Activated CD4-positive, alpha-beta memory T cell treated with anti-CD3 and anti-CD28 coated beads for 36 hours (primary cell): ENCODE measurements at regions not wholly inside any gene's neighbourhood (a gene's known extent, or its start where the extent isn't known, plus 50 kb on each side); places are given as distances from the start of the nearest gene placed in this dataset.

Source experiments
- CTCF ChIA-PET: fragments of 350-600 bp; sonication (Branson Sonifier 250); formaldehyde crosslinking; loops from one replicate; lab custom pipeline; 2021; ENCODE audit warnings: antibody characterized with exemption, inconsistent platforms; lab: Charles Lee
- POLR2A ChIA-PET: fragments of 350-600 bp; sonication (Branson Sonifier 250); formaldehyde crosslinking; loops from one replicate; lab custom pipeline; 2021; ENCODE audit warnings: antibody characterized with exemption; lab: Charles Lee
- DNase-seq: peaks from one replicate; pipeline ENCODE4 v3.0.0-alpha.2; 2020
- H3K27ac Mint-ChIP-seq: one replicate; pipeline ENCODE4 v1.8.0; 2021; ENCODE audit warnings: mixed read lengths
- H3K27me3 Mint-ChIP-seq: one replicate; pipeline ENCODE4 v1.8.0; 2021; ENCODE audit warnings: mixed read lengths
- H3K36me3 Mint-ChIP-seq: one replicate; pipeline ENCODE4 v1.8.0; 2021; ENCODE audit warnings: mixed read lengths
- H3K4me1 Mint-ChIP-seq: one replicate; pipeline ENCODE4 v1.8.0; 2021; ENCODE audit warnings: low read depth, mixed read lengths
- H3K4me3 Mint-ChIP-seq: one replicate; pipeline ENCODE4 v1.8.0; 2021; ENCODE audit warnings: mild to moderate bottlenecking, mixed read lengths
- H3K9me3 Mint-ChIP-seq: one replicate; pipeline ENCODE4 v1.8.0; 2021; ENCODE audit warnings: mixed read lengths
- intact Hi-C: fragments of 100-400 bp; cut with micrococcal nuclease; formaldehyde crosslinking; loops from one replicate; pipeline ENCODE4 v1.15.1; 2023

DNA sequence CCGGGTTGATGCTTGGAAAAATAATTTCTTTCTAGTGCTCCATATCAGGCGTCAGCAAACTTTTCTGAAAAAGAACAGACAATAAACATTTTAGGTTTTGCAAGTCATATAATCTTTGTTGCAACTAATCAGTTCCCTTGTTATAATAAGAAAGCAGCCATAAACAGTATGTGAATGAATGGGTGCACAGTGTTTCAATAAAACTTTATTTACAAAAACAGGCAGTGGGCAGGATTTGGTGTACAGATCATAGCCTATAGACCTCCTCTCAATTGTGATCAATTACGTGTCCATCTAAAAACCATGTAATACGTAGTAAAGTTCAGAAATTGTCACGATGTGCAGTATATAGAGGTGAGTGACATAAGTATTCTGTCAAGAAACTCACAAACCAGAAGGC lies 143.4 kb downstream of the AREG start:
- no peaks in the 10 kb centered on the region for H3K4me1 Mint-ChIP-seq
- no peaks in the 10 kb centered on the region for H3K36me3 Mint-ChIP-seq
- H3K27me3 Mint-ChIP-seq: no peaks in the 10 kb centered on the region
- ChIA-PET CTCF (no interaction called here), POLR2A (no interaction called here)
- no peak overlapping the region for H3K4me3 Mint-ChIP-seq
- no peaks in the 10 kb centered on the region for H3K9me3 Mint-ChIP-seq
- H3K27ac Mint-ChIP-seq: no peak overlapping the region
- intact Hi-C loops: no loop called here
- no peak for DNase-seq

DNA sequence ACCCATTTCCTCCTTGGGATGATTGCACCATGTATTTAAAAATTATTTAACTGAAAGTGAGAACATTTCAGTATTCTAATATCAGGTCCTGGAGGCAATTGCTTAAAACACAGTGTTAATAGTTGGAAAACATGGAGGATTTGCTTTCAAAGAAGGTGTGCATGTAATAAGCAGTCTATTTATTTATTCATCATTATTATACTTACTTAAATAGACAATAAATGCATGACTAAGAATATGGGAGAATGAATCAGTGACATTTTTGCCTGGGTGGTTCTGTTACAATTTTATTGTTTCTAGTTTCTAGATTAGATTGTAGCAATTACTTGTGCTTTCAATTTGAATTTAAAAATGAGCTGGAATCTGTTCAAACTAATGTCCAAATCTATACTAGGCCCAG lies 145.5 kb downstream of the AREG start:
- no peaks in the 10 kb centered on the region for H3K9me3 Mint-ChIP-seq
- peaks cover under 1% of the 10 kb centered on the region for H3K27me3 Mint-ChIP-seq
- intact Hi-C loops: no loop called here
- no peaks in the 10 kb centered on the region for H3K36me3 Mint-ChIP-seq
- ChIA-PET POLR2A (no interaction called here), CTCF (no interaction called here)
- H3K4me3 Mint-ChIP-seq: no peak overlapping the region
- no peak for DNase-seq
- H3K27ac Mint-ChIP-seq: no peak overlapping the region
- H3K4me1 Mint-ChIP-seq: no peaks in the 10 kb centered on the region

DNA sequence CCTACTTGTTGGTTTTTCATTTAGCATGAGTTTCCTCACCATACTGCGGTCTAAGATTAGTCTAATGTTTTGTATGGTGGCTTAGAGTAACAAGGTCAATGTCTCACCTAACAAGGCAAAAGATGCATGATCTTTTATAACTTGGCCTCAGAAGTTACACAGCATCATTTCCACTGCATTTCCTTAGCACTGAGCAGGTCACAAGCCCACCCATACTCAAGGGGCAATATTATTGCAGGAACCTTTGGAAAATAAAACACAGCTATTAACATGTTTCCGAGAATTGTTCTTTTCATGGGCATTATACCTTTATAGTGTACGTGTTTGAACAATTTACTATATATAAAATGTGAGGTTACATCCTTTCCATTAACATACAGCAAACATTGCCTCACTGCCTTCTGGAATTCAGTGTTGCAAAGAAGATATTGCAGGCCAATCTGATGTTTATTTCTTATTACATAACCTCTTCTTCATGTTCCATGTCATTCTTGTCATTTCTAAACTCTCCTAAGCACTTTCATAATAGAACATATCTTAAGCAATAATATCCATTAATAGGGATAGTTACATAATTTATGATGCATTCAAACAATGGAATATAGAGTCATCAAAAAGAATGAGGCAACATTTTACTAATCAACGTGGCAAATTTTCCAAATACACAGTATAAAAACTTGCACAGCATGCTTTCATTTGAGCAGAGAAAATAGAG lies 153.8 kb downstream of the AREG start:
- ChIA-PET POLR2A (no interaction called here), CTCF (no interaction called here)
- Mint-ChIP-seq H3K4me3 (no peak overlapping the region), H3K4me1 (no peaks in the 10 kb centered on the region), H3K9me3 (peaks cover 15% of the 10 kb centered on the region), H3K27ac (no peak overlapping the region), H3K27me3 (peaks cover 2% of the 10 kb centered on the region), H3K36me3 (no peaks in the 10 kb centered on the region)
- no peak for DNase-seq
- intact Hi-C loops: no loop called here

DNA sequence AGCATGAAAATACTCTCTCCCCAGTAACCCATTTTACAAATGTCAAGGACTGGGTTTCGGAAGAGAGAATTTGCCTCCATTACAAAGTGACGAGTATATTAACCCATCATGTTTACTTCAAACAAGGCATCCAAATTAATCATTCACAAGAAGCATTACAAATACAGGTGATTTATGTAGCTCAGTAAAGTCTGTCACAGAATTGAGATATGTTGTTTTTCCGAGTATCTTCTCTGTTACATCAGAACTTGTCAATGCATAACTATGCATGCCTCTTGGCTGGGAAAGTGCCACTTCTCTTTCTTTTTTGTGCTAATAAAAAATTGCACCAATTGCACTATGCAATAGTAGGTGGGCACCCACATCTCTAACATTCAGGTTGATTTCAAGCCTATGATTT lies 158.2 kb downstream of the AREG start:
- H3K4me1 Mint-ChIP-seq: no peaks in the 10 kb centered on the region
- intact Hi-C loops: no loop called here
- DNase-seq: no peak
- H3K36me3 Mint-ChIP-seq: no peaks in the 10 kb centered on the region
- no peaks in the 10 kb centered on the region for H3K27me3 Mint-ChIP-seq
- H3K4me3 Mint-ChIP-seq: no peak overlapping the region
- no peak overlapping the region for H3K27ac Mint-ChIP-seq
- CTCF ChIA-PET: no interaction called here
- H3K9me3 Mint-ChIP-seq: peaks cover 4% of the 10 kb centered on the region
- POLR2A ChIA-PET: no interaction called here

DNA sequence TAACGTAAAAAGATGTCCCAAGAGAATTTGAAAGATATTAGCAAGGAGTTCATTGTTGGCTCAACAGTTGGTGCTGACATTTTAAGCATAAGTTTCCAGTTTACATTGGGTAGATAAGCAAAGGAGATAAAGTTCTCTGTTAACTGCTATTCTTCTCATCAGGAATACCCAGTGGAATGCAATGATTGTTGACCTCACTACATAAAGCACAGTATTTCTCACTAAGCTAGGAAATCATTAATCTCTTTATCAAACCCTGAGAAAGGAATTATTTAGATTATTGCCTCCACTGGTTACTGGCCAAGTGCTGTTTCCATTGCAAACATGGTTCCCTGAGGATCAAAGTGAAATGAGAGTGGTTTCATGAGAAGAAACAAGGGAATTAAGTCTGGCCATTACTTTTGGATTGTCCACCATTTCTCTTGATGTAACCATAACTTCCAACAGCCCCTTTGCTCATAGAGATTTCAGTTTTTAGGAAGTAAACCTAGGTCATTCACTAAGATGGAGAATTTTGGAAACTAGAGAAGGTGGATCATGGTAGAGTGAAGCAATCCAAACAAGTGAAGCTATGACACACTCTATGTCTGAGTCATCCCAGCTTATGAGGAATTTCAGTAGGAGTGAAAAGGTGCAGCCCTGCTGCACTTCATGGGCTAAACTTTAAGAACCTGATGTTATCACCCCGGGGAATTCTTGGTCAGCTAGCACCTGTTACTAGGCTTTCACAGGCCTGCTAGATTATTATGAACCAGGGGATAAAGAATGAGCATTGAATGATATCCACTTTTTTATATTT lies 163.4 kb downstream of the AREG start:
- Mint-ChIP-seq H3K27ac (no peak overlapping the region), H3K4me3 (no peak overlapping the region), H3K36me3 (no peaks in the 10 kb centered on the region), H3K4me1 (no peaks in the 10 kb centered on the region), H3K27me3 (no peaks in the 10 kb centered on the region), H3K9me3 (no peaks in the 10 kb centered on the region)
- CTCF ChIA-PET: no interaction called here
- POLR2A ChIA-PET: no interaction called here
- no peak for DNase-seq
- intact Hi-C loops: no loop called here

DNA sequence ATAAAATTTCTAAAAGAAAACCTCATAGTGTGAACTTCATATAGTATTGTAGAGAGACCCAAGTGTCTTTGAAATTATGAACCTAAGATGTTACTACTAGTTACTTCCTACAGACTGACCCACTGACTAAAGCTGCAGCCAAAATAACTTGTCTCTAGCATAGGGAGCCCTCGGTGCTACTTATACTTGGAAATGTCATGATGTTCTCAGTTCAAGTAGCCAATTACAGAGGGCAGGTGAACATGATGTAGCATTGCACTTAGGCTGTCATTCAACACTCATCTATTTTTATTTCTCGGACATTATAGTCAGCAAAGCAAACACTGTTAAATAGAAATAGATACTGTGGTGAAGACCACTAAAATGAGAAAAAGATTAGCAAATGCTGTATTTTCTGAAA lies 165.6 kb downstream of the AREG start:
- no peak for DNase-seq
- Mint-ChIP-seq H3K4me1 (no peaks in the 10 kb centered on the region), H3K27me3 (peaks cover 2% of the 10 kb centered on the region), H3K9me3 (no peaks in the 10 kb centered on the region), H3K36me3 (no peaks in the 10 kb centered on the region), H3K4me3 (no peak overlapping the region), H3K27ac (no peak overlapping the region)
- CTCF ChIA-PET: no interaction called here
- POLR2A ChIA-PET: no interaction called here
- intact Hi-C loops: no loop called here

DNA sequence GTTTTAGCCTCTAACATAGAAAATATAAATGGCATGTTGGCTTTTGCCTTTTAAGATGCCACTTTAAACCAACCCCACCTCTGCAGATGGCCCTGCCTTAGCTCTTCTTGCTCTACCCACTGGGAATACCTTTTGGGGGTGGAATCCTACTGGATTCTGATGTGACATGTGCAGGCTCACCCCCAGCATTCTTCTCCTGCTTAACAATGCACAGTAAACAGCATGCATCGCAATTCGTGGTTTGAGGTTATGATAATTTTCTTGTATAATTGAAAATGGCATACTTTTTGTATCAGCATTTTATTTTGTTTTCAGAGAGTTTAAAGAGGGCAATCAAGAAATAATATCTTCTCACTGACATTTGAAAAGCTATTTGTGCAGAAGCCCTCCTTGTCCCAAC lies 167.9 kb downstream of the AREG start:
- H3K36me3 Mint-ChIP-seq: no peaks in the 10 kb centered on the region
- H3K27me3 Mint-ChIP-seq: peaks cover 2% of the 10 kb centered on the region
- intact Hi-C loops: no loop called here
- CTCF ChIA-PET: no interaction called here
- H3K27ac Mint-ChIP-seq: no peak overlapping the region
- no peaks in the 10 kb centered on the region for H3K9me3 Mint-ChIP-seq
- POLR2A ChIA-PET: no interaction called here
- no peak overlapping the region for H3K4me3 Mint-ChIP-seq
- DNase-seq: no peak
- H3K4me1 Mint-ChIP-seq: no peaks in the 10 kb centered on the region

DNA sequence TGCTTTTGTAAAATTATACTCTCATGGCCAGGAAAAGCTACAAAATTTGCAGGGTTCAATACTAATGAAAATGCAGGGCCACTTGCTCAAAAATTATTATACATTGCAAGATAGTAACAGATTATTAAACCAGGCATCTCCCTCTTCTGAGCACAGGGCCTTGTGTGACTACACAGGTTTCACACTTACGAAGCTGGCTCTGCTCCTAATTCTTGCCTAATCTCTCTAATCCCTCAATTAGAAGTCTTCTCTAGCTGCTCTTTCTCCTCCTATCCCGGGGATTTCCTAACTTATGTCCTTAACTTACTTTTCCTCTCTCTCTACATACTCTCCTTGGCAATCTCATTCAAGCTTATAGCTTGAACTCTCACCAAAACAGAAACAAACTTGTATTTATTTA lies 168.3 kb downstream of the AREG start:
- intact Hi-C loops: no loop called here
- ChIA-PET CTCF (no interaction called here), POLR2A (no interaction called here)
- Mint-ChIP-seq H3K4me3 (no peak overlapping the region), H3K4me1 (no peaks in the 10 kb centered on the region), H3K9me3 (no peaks in the 10 kb centered on the region), H3K27ac (no peak overlapping the region), H3K27me3 (peaks cover 2% of the 10 kb centered on the region), H3K36me3 (no peaks in the 10 kb centered on the region)
- no peak for DNase-seq

DNA sequence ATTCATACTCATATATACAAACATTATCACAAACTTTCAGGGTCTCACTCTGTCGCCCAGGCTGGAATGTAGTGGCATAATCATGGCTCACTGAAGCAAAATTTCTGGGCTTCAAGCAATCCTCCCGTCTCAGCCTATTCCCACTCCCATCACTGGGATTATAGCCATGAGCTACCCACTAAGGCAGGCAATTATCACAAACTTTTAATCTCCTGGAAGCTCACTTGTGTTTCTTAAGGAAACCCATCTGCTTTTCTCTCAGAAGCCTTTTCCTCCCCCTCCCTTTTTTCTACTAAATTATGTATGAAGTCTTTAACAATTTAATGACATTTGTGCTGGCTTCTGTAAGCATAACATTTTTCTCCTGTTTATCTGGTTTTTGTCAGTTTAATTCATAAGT lies 170.5 kb downstream of the AREG start:
- Mint-ChIP-seq H3K27ac (no peak overlapping the region), H3K4me1 (no peaks in the 10 kb centered on the region), H3K27me3 (peaks cover 2% of the 10 kb centered on the region), H3K9me3 (no peaks in the 10 kb centered on the region), H3K4me3 (no peak overlapping the region), H3K36me3 (no peaks in the 10 kb centered on the region)
- ChIA-PET CTCF (interaction anchor here (0.9 kb wide), 1 partner anchor 59 kb away, joined by 3 read pairs; no protein-coding TSS in a partner anchor), POLR2A (no interaction called here)
- DNase-seq: no peak
- intact Hi-C loops: no loop called here

DNA sequence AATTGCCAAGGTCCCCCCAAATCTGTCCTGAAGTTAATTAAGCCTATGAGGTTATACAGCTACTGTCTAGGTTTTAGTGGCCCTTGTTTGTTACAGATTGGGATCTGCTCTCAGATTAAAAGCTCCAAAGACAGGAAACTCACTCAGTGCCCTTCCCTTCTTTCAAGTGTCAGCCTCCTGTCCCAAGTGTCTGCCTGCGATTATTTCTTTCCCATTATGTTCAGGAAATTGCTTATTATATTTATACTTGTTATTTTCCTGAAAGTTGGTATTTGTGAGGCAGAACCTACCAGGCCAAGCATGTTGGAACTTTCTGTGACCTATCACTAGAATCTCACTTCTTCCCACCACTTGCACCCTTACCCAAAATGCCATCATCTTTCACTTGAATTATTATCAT lies 173.2 kb downstream of the AREG start:
- Mint-ChIP-seq H3K27me3 (peaks cover 2% of the 10 kb centered on the region), H3K36me3 (no peaks in the 10 kb centered on the region)
- CTCF ChIA-PET: interaction anchor here (1.1 kb wide), 1 partner anchor 58 kb away, joined by 3 read pairs; no protein-coding TSS in a partner anchor

DNA sequence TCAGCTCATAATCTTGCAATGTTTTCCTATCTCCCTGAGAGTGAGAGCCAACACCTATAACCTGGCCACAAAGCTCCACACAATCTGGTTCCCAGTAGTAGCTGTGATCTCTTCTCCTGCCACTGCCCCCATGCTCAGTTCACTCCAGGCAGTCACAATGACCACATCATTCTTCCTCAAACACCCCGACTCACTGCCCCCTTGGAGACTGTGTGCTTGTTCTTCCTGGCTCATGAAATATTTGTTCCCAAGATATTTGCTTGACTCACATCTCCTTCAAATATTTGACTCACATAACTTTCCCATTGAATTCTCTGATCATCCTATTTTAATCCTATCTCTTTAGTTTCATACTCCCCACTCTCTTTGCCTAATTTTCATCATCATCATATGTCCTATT lies 173.7 kb downstream of the AREG start:
- POLR2A ChIA-PET: no interaction called here
- no peak overlapping the region for H3K27ac Mint-ChIP-seq
- H3K4me1 Mint-ChIP-seq: no peaks in the 10 kb centered on the region
- intact Hi-C loops: no loop called here
- no peaks in the 10 kb centered on the region for H3K9me3 Mint-ChIP-seq
- no peak for DNase-seq
- no peak overlapping the region for H3K4me3 Mint-ChIP-seq
- peaks cover 2% of the 10 kb centered on the region for H3K27me3 Mint-ChIP-seq
- CTCF ChIA-PET: interaction anchor here (1.1 kb wide), 1 partner anchor 57 kb away, joined by 3 read pairs; no protein-coding TSS in a partner anchor
- H3K36me3 Mint-ChIP-seq: no peaks in the 10 kb centered on the region

More for the DNA sequence above, 173.2 kb downstream of the AREG start:
- Mint-ChIP-seq H3K27ac (no peak overlapping the region), H3K4me1 (no peaks in the 10 kb centered on the region), H3K9me3 (no peaks in the 10 kb centered on the region), H3K4me3 (no peak overlapping the region)
- intact Hi-C loops: no loop called here
- DNase-seq: no peak
- POLR2A ChIA-PET: no interaction called here

DNA sequence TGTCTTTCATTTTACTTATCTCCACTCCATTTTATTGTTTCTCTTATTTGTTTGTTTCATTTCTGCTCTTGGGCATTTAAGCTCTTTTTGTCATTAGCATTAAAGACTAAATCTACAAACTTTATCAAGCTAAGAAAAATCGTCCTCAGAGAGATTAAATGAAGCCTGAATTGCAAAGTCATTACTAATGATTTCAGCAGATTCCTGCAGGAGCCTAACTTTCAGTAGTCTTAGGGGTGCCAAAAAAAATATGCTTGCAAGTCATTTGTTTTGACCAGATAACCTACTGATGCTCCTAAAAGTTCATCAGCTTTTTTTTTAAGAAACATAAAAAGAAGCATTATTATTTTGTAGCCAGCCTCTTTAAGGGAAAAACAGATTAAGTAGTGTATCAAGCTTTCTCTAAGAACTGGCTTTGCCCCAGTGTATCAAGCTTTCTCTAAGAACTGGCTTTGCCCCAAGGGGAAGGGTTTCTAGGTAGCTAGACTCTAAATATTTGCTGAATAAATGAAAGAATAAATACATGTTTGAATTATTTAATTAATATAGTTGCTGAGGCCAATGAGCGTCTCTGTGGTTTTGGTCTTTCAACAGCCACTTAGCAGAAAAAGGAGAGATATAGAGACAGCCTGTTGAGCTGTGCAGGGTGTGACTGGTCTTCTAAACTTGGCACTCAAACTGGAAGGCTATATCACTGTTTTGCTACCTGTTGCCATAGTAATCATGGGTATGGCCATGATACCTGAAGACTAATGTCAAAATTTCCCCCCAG lies 174.2 kb downstream of the BTC start:
- Mint-ChIP-seq H3K36me3 (no peaks in the 10 kb centered on the region), H3K4me3 (no peak overlapping the region), H3K9me3 (no peaks in the 10 kb centered on the region), H3K27ac (no peak overlapping the region), H3K4me1 (peaks cover 10% of the 10 kb centered on the region), H3K27me3 (no peaks in the 10 kb centered on the region)
- DNase-seq: no peak
- intact Hi-C loops: loop anchor here (5.0 to 10.0 kb wide), 2 partner anchors 85 to 173 kb away; partner anchors contain the start of gene AREG
- ChIA-PET POLR2A (no interaction called here), CTCF (no interaction called here)
